ENCODE measurements at regions not wholly inside any gene's neighbourhood (a gene's known extent, or its start where the extent isn't known, plus 50 kb on each side); places are given as distances from the start of the nearest gene placed in this dataset.

DNA sequence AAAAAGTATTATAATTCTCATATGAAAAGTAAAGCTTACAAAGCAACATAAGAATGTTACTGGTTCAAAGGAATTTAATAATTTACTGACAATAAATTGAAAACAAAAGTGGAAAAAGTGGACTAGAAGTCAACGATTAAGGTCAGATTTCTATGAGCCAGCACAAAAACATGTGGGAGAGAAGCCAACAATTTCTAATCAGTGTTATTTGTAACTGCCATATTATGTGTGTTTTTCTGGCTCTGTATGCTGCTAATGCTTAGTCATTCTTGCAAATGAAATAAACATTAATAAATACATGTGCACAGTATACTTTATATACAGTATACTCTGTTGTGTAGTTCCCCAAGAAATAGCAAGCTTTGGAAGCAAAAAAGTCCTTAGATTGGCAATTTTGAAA is 301.3 kb upstream of the RGPD4 start (continued):
- TF ChIP-seq REST (IDR thresholded peaks at IDR 0.05; ENCODE audit: unreplicated experiment) (no peak), CTCF (conservative IDR thresholded peaks at IDR 0.05; ENCODE audit: low read depth in 2 of 2) (no peak), EZH2 (IDR thresholded peaks at IDR 0.05; ENCODE audit: low read depth, unreplicated experiment) (no peak), ZNF331 (CRISPR knock-in tag; IDR thresholded peaks at IDR 0.05; ENCODE audit: low read depth) (no peak), JUNB (IDR thresholded peaks at IDR 0.05; ENCODE audit: unreplicated experiment) (no peak), ZNF114 (CRISPR knock-in tag; IDR thresholded peaks at IDR 0.05) (no peak), NANOG (IDR thresholded peaks at IDR 0.05; ENCODE audit: borderline replicate concordance) (no peak), POLR2AphosphoS5 (IDR thresholded peaks at IDR 0.05; ENCODE audit: low read depth) (no peak), ETS1 (IDR thresholded peaks at IDR 0.05) (no peak)

GRCh38 chr2:107529146-107529545 is 297.5 kb upstream of the RGPD4 start:
- Histone ChIP-seq H3K4me3 (no peak overlapping the region), H3K4me1 (ENCODE audit: insufficient read depth) (no peaks in the 10 kb centered on the region), H3K9me2 (ENCODE audit: insufficient read depth) (no peaks in the 10 kb centered on the region), H3K36me3 (ENCODE audit: insufficient read depth) (no peaks in the 10 kb centered on the region), H4K20me1 (replicated peaks; ENCODE audit: insufficient read depth) (no peaks in the 10 kb centered on the region), H2AFZ (peak overlapping the region; percentile 59; the same call in 1 of the 2 replicates), H3K27ac (ENCODE audit: low read depth) (no peak overlapping the region), H3K4me2 (no peak overlapping the region), H3F3A (replicated peaks; ENCODE audit: low read depth) (no peaks in the 10 kb centered on the region), H3K79me2 (replicated peaks; ENCODE audit: insufficient read depth) (no peaks in the 10 kb centered on the region), H3K27me3 (ENCODE audit: insufficient read depth) (no peaks in the 10 kb centered on the region)
- Mint-ChIP-seq H3K4me3 (no peak overlapping the region), H3K27ac (no peak overlapping the region), H3K4me1 (no peaks in the 10 kb centered on the region), H3K36me3 (ENCODE audit: low read depth) (peaks cover 6% of the 10 kb centered on the region; the same call in 2 of the 3 replicates), H3K9me3 (peaks cover 7% of the 10 kb centered on the region; the same call in 2 of the 3 replicates), H3K27me3 (ENCODE audit: insufficient read depth, low read depth, poor library complexity) (peaks cover 5% of the 10 kb centered on the region)
- DNase-seq (ENCODE audit: low spot score) = peak; percentile 20
- ATAC-seq = peak; percentile 42; the same call in 2 of the 3 replicates
- no peak for TF ChIP-seq ZNF114 (CRISPR knock-in tag; IDR thresholded peaks at IDR 0.05)
- TF ChIP-seq REST (IDR thresholded peaks at IDR 0.05; ENCODE audit: unreplicated experiment) = no peak
- no peak for TF ChIP-seq JUNB (IDR thresholded peaks at IDR 0.05; ENCODE audit: unreplicated experiment)
